ENCODE measurements at regions not wholly inside any gene's neighbourhood (a gene's known extent, or its start where the extent isn't known, plus 50 kb on each side); places are given as distances from the start of the nearest gene placed in this dataset.

GRCh38 chr13:68644611-68645010 is 1414.5 kb upstream of the PCDH9 start:
- Histone ChIP-seq H3K4ac (replicated peaks; ENCODE audit: insufficient read length, low read depth, low read length) (no peak overlapping the region), H4K91ac (replicated peaks; ENCODE audit: insufficient read length, low read length) (no peak overlapping the region), H2BK120ac (replicated peaks; ENCODE audit: low read depth, low read length) (no peak overlapping the region), H3K4me2 (ENCODE audit: insufficient read depth in 1 of 2, low read depth in 2 of 2, low read length in 2 of 2) (no peak overlapping the region), H2BK20ac (ENCODE audit: low read length) (no peak overlapping the region), H3K79me1 (ENCODE audit: low read depth, low read length) (no peaks in the 10 kb centered on the region), H2AK5ac (ENCODE audit: low read depth, low read length) (no peak overlapping the region), H2BK5ac (ENCODE audit: low read depth, low read length) (no peak overlapping the region), H3K27ac (ENCODE audit: low read depth, low read length) (no peak overlapping the region), H4K20me1 (replicated peaks in 1 of 2; ENCODE audit: control insufficient read depth in 1 of 2, insufficient read depth in 2 of 2, low read length in 2 of 2) (no peaks in the 10 kb centered on the region), H3K4me3 (ENCODE audit: extremely low read depth in 1 of 4, insufficient read depth in 2 of 4, low read depth in 3 of 4, low read length in 4 of 4) (no peak overlapping the region), H4K8ac (ENCODE audit: extremely low read depth, insufficient read depth, low read length) (no peak overlapping the region), H2AFZ (ENCODE audit: low read length) (0 out of 2 replicates have a peak overlapping the region, but pooled peaks have one; percentile 58), H3K27me3 (replicated peaks in 1 of 4; ENCODE audit: control insufficient read depth in 3 of 4, extremely low read depth in 1 of 4, insufficient read depth in 3 of 4, low read length in 3 of 4) (no peaks in the 10 kb centered on the region), H3K9me3 (ENCODE audit: insufficient read depth in 2 of 2, low read depth in 1 of 2, low read length in 1 of 2) (no peaks in the 10 kb centered on the region), H3K23me2 (ENCODE audit: low read depth, low read length) (no peaks in the 10 kb centered on the region), H3K9ac (replicated peaks in 1 of 4; ENCODE audit: extremely low read depth in 1 of 4, low read depth in 3 of 4, low read length in 3 of 4) (no peak overlapping the region), H3K18ac (ENCODE audit: extremely low read depth, low read length) (no peak overlapping the region), H3K4me1 (replicated peaks in 1 of 4; ENCODE audit: control insufficient read depth in 3 of 4, insufficient read depth in 4 of 4, low read length in 3 of 4) (no peaks in the 10 kb centered on the region), H3K23ac (ENCODE audit: insufficient read length) (no peak overlapping the region), H3K56ac (replicated peaks; ENCODE audit: insufficient read length, low read depth, low read length) (no peak overlapping the region), H3K79me2 (ENCODE audit: control insufficient read depth in 1 of 2, insufficient read depth in 2 of 2, low read length in 2 of 2) (no peaks in the 10 kb centered on the region), H3K14ac (ENCODE audit: insufficient read length) (no peak overlapping the region), H3K36me3 (ENCODE audit: control insufficient read depth in 2 of 4, insufficient read depth in 4 of 4, low read length in 3 of 4) (no peaks in the 10 kb centered on the region), H2BK15ac (ENCODE audit: low read length) (no peak overlapping the region), H4K5ac (ENCODE audit: insufficient read length, low read depth, low read length) (no peak overlapping the region), H2BK12ac (ENCODE audit: low read depth, low read length) (no peak overlapping the region)
- DNase-seq (ENCODE audit: low read depth in 1 of 2, low spot score in 2 of 2), result no peak
- ChIA-PET CTCF (ENCODE audit: partially characterized antibody) (no interaction called here), POLR2A (ENCODE audit: partially characterized antibody) (no interaction called here)
- no peak for FAIRE-seq
- 66% methylated on average over 6 of the region's 6 CpGs; no CpG with 5 or more reads in 1 of the 2 experiments for WGBS, 2 experiments (ENCODE audit: extremely low coverage in 1 of 2, insufficient coverage in 1 of 2, insufficient read length in 1 of 2, insufficient replicate concordance in 2 of 2, low coverage in 1 of 2, low lambda C conversion rate in 2 of 2, missing lambda C conversion rate in 1 of 2)
- TF ChIP-seq NANOG (IDR thresholded peaks at IDR 0.05; ENCODE audit: insufficient read depth, low read depth, low read length, poor library complexity, severe bottlenecking), result no peak
- TF ChIP-seq SAP30 (IDR thresholded peaks at IDR 0.05; ENCODE audit: insufficient read depth, insufficient replicate concordance, low read length), result no peak
- TF ChIP-seq TAF7 (optimal IDR thresholded peaks at IDR 0.05; ENCODE audit: borderline replicate concordance, low read depth, low read length), result no peak
- no peak for TF ChIP-seq EZH2 (IDR thresholded peaks at IDR 0.05; ENCODE audit: low read depth, low read length, severe bottlenecking)
- TF ChIP-seq GTF2F1 (IDR thresholded peaks at IDR 0.05; ENCODE audit: borderline replicate concordance, low read depth, low read length), result no peak
- TF ChIP-seq, protein P1, sequence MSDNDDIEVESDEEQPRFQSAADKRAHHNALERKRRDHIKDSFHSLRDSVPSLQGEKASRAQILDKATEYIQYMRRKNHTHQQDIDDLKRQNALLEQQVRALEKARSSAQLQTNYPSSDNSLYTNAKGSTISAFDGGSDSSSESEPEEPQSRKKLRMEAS (IDR thresholded peaks at IDR 0.05), result no peak
- TF ChIP-seq CEBPB (IDR thresholded peaks at IDR 0.05; ENCODE audit: low read depth, low read length), result no peak
- no peak for TF ChIP-seq CBX5 (IDR thresholded peaks at IDR 0.05; ENCODE audit: low read depth, low read length)
- TF ChIP-seq RFX5 (IDR thresholded peaks at IDR 0.05; ENCODE audit: borderline replicate concordance, low read depth, low read length), result no peak
- TF ChIP-seq SP4 (IDR thresholded peaks at IDR 0.05; ENCODE audit: low read length), result no peak
- no peak for TF ChIP-seq SP1 (IDR thresholded peaks at IDR 0.05; ENCODE audit: low read depth, low read length)
- TF ChIP-seq SIX5 (IDR thresholded peaks at IDR 0.05; ENCODE audit: low read depth, low read length), result no peak
- no peak for TF ChIP-seq PHF8 (conservative IDR thresholded peaks at IDR 0.05; ENCODE audit: low read depth, low read length)
- TF ChIP-seq POU5F1 (IDR thresholded peaks at IDR 0.05; ENCODE audit: low read depth, low read length), result no peak

All from H1 (cell line).